ENCODE measurements at regions not wholly inside any gene's neighbourhood (a gene's known extent, or its start where the extent isn't known, plus 50 kb on each side); places are given as distances from the start of the nearest gene placed in this dataset.

DNA sequence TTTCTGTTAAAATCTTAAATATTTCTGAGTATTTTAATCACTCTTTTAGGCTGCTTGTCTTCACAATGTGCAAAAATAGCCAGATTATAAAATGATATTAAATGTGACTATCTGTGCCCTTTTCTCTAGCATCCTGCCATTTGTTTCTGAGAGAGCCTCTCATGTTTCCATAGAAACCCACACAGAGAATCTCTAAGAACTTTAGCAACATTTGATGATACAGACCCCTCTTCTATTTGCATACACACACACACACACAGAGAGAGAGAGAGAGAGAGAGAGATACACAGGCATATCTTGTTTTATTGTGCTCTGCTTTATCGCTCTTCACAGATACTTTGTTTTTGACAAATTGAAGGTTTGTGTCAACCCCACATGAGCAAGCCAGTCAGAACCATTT lies 134.5 kb upstream of the DDX18 start:
- DNase-seq, result no peak

DNA sequence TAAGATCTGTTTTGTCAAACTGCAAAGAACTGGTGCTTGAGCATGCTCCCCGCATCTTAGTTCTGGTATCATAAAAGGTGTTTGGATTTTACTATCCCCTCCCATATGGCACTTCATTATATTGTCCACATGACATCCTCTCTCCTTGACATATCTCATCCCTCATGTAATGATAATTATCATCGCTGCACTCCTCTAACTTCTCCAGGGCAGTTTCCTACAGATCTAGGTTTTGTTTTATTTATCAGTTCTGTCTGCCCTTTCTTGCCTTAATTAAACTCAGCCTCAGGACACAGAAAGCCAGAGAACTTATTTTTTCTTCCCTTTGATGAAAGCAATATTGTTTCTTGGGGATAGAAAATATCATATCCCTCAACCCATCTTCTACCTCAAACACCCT lies 129.6 kb upstream of the DDX18 start:
- no peak for DNase-seq

DNA sequence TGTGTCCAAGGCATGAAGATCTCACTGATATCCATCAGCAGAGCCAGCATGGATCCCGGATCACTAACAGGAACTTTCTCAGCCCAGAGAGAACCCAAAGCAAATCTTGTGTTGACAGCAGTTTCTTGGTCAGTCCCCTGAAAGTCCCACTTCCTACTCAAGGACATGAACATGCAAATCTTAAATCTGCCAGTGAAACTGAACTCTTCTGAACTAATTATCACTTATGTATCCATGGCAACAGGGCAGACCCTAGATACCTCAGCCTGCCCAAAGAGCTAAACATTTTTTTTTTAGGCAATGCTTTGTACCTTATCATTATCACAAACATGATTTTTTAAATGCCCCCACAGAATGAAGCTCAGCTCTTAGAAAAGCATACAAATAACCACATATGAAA lies 127.8 kb upstream of the DDX18 start:
- DNase-seq, result no peak

DNA sequence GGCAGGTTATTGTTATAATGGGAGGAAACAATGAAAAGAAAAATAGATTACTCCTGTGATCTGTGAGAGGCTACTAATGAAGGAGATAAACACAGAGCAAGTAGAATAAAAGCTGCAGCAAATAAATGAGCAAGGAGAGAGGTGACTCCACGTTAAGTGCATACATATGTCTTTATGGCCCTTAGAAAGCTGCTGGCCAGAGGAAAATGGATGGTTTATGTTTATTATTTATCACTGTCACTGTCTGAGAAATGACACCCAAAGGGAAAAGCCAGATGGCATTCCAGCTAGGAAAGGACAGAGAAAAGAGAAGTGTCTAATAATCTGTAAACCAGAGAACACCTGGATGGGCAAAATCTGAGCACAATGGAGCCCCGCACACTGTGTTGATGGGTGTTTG lies 122.9 kb upstream of the DDX18 start:
- DNase-seq, result no peak

DNA sequence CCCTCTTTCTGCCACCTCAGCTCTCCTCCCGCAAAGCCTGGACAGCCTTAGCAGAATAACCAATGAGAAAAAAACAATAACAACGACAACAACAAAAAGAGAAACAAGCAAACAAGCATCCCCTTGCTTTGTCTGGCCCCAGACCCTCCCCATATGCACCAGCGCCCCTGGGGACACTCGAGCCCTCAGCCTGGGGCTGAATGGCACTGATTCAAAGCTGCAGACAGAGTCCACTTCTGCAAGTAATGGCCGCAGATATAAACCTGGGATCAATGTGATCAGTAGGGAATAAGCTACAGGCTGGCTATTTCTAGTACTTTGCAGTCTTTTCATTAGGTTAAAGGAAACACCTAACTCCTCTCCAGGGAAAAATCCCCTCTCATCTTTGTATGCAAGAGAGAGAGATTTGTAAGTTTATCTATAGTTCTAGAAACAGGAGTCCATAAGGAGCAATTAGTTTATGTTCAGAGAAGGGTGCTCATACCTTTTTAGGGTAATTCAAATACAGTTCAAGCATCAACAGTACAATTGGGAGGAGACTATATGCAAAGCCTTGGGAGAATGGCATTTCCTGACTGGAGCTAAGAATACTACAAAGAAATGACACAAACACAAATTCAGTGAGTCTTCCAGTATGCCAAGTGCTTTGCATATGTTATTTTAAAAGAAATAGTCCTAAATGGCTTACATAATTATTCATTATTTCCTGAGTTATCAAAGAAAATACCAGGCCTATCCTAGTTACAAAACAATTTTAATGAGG lies 122.3 kb upstream of the DDX18 start:
- no peak for DNase-seq

DNA sequence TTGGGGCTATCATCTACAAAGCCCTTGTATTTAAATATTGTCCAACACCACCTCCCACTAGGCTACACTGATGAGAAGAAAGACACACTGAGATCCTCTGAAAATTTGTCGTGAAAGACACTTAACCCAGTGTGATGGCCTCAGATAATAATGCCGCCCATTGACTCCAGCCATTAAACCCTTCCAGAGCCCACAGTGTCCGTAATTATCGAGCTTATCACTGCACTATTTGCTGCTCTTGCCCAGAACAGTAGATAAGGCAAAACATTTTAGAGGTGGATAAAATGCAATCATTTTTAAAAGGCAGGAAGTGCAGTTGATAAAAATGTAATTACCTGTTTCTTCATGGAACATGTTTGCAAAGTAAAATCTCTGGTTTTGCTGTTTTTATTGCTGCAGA lies 121.3 kb upstream of the DDX18 start:
- peak; percentile 60 for DNase-seq

DNA sequence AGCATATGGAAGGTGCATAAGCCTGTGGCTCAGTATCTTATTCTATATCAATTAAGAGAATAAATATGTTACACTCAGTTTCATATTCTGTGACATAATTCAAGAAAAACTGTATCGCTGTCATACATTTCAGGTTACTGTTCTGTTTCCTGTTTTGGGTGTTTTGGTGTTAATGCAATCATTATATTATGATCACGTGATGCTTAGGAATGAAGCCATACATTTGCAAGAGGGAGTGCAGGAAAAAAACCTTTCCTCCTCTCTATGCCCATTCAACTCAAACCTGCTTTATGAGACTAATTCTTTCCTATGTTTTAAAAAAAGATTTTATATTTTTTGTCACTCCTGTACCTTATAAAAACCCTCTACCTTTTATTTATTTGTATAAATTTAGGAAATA lies 120.8 kb upstream of the DDX18 start:
- no peak for DNase-seq

DNA sequence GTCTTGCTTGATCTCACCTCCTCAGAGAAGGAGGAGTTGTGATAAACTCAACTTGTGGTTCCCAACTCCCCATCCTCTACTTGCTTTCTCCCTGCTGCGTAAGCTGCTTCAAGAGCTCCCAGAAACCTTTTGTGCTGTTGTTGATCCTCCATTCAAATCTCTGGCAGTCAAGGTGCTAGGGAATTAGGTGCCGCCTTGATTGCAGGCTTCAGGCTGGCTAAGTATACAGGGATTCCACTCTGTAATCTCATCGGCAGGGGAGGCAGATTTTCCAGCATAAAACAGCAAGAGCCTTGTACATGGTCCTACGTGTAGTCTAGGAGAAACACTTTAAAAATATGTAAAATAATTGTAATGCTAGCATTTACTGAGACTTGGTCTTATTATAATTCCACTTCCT lies 116.2 kb upstream of the DDX18 start:
- DNase-seq, result no peak

DNA sequence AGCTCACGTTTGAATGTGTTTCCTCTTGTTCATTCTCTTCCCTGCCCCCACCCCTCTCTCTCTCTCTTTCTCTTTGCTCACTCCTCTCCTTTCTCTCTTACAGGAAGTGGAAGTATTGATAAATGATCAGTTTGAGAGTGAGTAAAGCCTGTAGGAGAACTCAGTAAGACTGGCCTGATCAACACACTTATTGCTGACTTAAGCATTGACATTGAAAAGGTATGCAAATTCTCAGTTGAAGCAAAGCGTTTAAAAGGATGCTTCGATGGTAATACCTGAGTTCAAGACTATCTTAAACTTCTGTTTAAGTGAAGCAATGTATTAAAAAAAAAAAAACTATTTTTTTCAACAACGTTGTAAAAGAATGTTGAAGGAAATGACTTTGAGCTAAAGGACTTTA lies 115.7 kb upstream of the DDX18 start:
- DNase-seq, result no peak

DNA sequence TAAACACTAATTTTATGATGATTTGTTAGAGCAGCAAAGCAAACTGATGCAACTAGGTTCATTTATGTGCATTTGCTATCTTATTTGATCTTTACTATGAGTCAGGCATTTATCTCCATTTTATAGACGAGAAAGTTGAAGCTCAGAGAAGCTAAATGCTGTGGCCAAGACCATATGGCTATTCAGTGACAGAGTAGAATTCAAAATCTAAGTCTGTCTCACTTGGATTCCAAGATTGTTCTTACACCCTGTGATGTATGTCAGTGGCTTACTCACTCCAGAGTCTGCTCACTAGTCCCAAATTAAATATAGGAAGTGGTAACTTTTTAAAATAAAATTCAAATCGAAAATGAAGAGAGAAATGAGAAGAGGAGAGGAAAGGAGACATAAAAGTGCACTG lies 114.0 kb upstream of the DDX18 start:
- no peak for DNase-seq

DNA sequence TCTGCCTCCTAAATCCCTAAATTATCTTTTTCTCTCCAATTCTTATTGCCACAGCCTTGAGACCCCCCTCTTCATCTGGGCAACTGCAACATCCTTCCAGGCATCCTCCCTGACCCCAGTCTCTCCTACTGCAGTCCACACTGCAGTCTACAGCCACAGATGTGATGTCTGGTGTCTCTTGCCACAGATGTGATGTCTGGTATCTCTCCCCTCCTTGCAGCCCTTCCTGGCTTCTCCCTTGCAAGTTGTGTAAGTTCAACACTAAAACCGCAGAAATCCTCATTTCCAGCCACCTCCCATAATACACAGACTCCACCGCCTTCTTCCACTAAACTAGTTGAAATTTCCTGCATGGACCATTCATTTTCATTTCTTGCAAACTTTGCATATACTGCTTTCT lies 113.1 kb upstream of the DDX18 start:
- no peak for DNase-seq

DNA sequence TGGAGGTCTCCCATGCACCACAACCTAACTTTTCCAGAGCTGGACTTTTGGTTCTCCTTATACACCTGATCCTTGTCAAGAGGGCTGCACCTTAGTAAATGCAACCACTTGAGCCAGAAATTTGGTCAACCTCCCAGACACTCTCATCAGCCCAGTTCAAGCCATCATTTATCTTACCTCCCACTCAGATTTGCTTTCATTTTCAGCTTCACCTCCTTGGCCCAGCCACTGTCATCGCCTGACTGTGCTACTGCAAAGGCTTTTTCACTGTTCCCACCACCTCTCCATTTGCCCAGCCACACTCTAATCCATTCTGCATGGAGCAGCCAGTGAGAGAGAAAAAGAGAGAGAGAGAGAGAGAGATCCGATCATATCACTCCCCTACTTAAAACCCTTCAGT lies 112.4 kb upstream of the DDX18 start:
- no peak for DNase-seq

DNA sequence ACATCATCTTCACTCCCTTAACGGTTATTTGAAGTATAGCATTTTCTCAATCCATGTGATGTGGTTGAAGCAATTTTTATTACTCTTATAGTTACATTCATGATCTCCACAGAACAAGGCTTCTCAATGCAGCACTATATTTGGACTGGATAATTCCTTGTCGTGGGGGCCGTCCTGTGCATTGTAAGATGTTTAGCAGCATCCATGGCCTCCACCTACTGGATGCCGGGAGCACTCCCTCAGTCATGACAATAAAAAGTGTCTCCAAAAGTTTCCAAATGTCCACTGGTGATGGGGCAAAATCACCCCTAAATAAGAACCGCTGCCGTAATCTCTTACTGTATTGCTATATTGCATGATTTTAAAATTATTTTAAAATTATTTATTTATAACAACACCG lies 110.6 kb upstream of the DDX18 start:
- DNase-seq, result no peak

DNA sequence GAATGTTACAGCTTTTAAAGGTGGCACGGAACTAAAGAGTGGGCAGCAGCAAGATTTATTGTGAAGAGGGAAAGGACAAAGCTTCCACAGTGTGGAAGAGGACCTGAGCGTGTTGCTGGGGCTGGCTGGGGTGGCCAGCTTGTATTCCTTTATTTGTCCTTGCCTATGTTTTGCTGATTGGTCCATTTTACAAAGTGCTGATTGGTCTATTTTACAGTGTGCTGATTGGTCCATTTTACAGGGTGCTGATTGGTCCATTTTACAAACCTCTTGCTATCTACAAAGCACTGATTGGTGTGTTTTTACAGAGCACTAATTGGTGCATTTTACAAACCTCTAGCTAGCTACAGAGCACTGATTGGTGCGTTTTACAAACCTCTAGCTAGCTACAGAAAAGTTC lies 109.7 kb upstream of the DDX18 start:
- no peak for DNase-seq

DNA sequence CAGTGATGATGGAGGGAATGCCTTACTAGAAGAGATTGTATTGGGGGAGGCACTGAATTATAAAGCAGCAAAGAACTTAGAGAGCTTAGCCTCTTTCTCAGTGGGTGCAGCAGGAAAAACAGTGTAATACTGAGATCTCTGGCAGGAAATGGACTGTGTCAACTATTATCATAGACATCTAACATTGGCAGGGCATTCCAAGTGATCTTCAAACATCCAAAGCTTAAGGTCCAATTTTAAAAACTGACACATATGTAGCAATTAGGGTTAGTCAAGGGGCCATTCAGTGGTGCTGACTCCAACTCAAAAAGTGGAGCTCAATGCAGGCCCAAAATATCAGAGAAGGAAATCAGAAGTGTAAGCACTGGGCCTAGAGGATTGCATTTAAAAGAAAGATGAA lies 106.6 kb upstream of the DDX18 start:
- no peak for DNase-seq

DNA sequence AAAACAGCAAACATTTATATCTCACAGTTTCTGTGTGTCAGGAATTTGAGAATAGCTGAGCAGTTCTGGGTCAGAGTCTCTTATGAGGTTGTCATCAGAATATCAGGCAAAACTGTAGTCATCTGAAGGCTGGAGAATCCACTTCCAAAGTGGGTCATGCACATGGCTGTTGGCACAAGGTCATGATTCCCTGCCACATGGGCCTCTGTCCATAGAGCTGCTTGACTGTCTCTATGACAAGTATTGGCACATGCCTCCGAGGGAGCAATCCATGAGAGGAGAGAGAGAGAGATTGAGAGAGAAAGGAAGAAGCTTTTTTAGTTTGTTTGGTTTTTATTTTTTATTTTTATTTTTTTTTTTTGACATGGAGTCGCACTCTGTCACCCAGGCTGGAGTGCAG lies 101.8 kb upstream of the DDX18 start:
- no peak for DNase-seq

DNA sequence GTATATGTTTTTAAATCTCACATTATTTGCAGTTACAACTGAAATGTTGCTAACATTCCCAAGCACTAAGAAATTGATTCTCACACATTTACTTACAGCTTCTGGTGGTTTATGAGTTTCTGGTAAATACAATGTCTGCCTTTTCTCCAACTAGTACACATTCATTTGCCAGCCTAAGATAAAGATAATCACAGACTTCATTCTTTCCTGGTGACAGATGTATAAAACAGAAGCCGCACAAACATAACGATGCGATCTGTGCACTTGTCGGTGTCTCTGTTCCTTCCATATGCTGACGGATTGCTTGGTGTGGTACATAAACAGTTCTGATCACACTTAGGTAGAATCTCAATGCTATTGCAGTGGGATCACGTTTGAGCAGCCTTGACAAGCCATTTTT lies 100.4 kb upstream of the DDX18 start:
- no peak for DNase-seq

DNA sequence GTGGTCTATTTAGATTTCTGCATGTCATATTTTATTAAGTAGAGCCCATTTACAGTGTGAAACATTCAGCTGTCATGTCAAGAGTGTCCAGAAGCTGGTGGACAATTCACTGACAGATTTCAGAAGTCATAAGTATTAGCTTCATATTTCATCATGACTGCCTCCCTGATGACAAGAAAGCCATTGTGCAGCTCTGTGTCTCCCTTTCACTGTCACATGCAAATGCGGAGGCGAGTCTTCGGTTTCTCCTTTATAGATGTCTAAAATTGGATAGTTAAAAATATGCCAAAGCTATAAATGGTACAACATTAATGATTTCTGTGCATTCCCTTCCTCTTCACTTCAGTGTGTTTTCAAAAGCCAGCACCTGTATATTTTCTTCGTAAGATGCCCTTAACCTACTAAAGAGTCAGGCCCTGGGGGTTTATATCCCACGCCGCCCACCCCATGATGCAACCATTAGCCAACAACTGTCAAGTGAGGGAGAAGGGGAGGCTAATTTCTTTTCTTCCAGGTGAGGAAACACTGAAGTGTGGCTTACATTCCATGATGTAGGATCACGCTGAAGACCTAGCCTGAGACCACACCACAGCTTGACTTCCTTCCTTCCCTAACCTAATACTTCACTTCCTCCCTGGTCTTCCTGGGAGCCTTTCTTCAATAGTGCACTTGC lies 99.6 kb upstream of the DDX18 start:
- DNase-seq, result no peak

DNA sequence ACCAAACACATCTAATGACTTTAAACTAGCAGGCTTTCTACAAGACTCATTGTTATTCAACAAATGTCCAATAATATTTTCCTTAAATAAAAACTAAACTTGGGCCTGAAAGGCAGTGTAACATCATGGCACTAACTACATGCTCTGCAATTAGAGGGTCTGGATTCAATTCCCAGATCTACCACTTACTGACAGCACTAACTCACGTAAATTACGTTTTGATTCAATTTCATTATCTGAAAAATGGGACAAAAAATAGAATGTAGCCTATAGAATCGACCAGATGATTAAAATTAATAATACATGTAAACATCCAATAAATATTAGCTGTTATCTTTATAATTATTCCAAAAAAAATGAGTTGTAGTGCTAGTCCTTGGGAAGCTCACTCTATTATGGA lies 98.0 kb upstream of the DDX18 start:
- DNase-seq, result no peak

DNA sequence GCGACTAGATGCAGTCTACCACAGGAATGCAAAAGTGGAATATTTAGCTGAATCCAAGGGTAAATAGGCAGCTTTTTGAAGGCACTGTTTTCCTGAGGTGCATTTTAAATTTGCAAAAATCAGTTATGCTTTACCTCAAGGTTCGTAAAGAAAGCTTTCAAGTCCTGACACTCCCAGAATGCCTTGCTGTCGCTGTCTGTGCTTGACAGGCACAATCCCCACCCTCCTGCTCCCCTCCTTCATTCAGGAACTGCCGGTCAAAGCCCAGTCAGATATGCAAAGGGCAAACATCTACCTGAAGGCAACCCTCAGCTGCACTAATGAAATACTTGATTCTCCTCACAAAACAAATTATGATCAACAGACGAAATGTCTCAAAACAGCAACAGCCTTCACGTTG lies 97.4 kb upstream of the DDX18 start:
- no peak for DNase-seq

DNA sequence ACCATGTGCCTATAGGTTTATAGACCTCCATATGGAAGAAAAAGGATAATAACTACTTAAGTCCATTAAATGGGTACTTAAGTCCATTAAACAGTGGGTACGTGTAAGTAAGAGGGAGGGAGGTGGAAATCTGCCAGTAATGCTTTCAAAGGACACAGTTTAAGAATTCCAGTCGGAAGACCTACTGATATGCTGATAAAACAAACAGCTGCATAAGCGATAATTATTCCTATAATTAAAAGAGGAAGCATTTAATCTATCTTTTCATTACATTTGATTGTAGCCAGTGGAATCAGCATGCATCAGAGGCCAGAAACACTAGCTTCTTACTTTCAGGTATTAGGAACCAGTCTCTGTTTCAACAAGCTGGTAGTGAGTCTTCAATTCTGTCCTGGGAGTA lies 96.4 kb upstream of the DDX18 start:
- no peak for DNase-seq

DNA sequence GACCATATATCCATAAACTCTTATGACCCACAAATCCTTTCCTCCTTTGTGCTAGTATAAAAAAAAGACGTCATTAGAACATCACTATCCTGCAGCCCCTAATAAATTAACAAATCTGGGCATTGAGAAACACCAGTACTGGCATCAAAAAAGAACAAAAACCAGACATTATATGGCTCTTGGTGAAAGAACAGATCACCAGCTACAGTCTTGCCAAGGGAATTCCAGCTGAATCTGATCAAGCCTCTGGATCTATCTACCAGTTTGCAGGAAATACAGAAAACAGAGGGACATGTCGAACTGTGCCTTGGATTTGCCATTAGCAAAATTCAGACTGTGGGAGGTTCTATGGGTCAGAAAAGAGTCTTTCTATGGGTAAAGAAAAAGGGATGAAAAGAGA lies 93.7 kb upstream of the DDX18 start:
- DNase-seq, result no peak

DNA sequence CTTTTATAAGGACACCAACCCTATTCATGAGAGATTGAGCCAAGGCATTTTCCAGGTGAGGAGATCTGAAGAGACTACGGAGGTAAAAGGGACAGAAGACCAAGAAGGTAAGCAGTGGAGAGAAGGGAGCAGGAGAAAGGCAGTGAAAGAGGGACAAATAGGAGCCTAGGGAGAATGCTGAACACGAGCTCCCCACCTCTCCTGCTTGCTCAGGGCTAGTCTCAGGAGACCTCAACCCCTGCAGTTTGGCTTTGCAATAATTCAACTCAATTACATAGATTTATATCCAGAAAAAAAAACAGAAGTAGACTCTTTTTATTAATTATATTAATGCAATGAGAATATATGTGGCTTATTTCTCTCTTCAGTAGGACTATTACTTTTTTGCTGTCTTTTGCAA lies 91.0 kb upstream of the DDX18 start:
- no peak for DNase-seq

DNA sequence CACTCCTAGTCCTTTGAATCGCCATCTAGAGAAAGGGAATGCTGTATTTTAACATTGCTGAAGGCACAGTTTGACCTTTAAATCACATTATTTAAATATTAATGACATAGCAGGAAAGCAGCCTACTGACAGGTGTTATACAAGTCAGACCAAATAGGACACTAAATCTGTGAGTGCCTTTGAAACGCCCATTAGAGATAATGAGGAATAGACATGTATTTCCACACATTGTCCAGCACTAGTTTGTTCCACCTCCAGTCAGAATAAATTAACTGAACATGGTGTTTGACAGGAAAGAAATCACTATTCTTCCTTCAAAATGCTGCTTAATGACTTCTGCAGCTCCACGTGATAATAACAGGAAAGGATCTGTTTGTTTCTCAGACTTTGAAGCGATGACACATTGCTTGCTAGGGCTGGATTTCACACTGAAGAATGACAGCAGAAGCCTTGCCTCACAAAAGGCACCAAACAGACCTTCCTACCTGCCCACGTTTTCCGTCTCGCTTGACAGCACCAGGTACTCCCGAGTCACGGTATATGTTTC lies 90.5 kb upstream of the DDX18 start:
- DNase-seq, result no peak

DNA sequence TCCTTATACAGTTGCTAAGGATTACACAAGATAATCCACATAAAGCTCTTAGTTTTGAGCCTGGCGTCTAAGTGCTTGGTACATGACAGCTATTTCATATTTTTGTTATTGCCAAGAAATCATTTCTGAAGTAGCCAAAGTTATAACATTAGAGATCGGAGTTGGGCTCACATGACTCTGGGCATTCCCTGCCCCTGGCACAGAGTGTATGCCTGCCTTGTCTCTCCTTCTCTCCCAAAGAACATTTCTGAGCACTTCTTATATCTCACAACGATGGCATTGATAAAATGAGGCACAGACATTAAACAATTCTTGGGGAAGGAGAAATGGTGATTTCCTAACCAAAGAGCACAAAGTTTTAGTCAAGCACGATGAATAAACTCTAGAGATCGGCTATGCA lies 87.7 kb upstream of the DDX18 start:
- no peak for DNase-seq

Measured in NCI-H146 (cell line).